ENCODE measurements at regions not wholly inside any gene's neighbourhood (a gene's known extent, or its start where the extent isn't known, plus 50 kb on each side); places are given as distances from the start of the nearest gene placed in this dataset.

DNA sequence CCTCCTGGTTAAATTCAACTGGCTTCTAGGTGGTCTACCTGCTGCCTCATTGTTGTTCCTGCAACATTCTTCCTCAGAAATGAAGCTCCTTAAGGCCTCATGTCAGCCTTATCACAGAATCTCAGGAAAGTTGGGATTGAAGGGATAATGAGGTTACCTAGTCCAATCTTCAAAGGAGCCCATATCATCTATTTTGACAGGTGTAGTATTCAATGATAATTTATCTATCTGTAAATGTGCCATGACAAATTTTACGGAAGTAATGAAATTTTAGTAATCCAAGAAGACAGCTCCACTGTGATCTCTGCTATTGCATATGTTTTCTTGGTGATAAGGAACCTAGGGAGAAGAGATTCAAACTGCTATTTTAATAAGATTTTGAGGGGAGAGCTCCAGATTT, 973.8 kb downstream of the ROBO2 start:
- no peak overlapping the region for H3K4me3 ChIP-seq (replicated peaks; ENCODE audit: low read depth, low read length)
- no peak for TF ChIP-seq CTCF (IDR thresholded peaks at IDR 0.05; ENCODE audit: low read length, missing control alignments)
- DNase-seq (ENCODE audit: low read depth) = no peak

- DNase-seq (ENCODE audit: low read depth) = no peak
- no peak overlapping the region for H3K4me3 ChIP-seq (replicated peaks; ENCODE audit: low read depth, low read length)
- no peak for TF ChIP-seq CTCF (IDR thresholded peaks at IDR 0.05; ENCODE audit: low read length, missing control alignments)
These were observed 976.0 kb downstream of the ROBO2 start for GRCh38 chr3:78015856-78016255.

GRCh38 chr3:78021710-78022109, 981.8 kb downstream of the ROBO2 start:
- H3K4me3 ChIP-seq (replicated peaks; ENCODE audit: low read depth, low read length) = no peak overlapping the region
- TF ChIP-seq CTCF (IDR thresholded peaks at IDR 0.05; ENCODE audit: low read length, missing control alignments) = no peak
- DNase-seq (ENCODE audit: low read depth) = no peak

GRCh38 chr3:78022232-78022631, 982.3 kb downstream of the ROBO2 start:
- DNase-seq (ENCODE audit: low read depth) = no peak
- H3K4me3 ChIP-seq (replicated peaks; ENCODE audit: low read depth, low read length) = no peak overlapping the region
- no peak for TF ChIP-seq CTCF (IDR thresholded peaks at IDR 0.05; ENCODE audit: low read length, missing control alignments)

DNA sequence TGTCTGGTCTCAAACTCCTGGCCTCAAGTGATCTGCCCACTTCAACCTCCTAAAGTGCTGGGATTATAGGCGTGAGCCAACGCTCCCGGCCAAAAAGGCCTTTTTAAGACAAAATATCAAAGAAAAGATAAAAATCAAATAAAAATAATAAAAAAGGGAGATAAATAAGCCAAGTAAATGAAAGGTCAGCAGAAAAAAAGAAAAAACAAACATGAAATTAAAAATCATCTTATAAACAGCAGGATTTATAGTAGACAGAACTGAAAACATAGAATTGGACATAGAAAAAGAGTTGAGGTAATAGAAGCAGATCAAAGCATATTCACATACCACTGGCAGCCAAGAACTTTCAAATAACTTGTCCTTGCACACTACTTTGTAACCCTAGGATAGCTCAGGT, 983.4 kb downstream of the ROBO2 start:
- no peak for DNase-seq (ENCODE audit: low read depth)
- TF ChIP-seq CTCF (IDR thresholded peaks at IDR 0.05; ENCODE audit: low read length, missing control alignments) = no peak
- no peak overlapping the region for H3K4me3 ChIP-seq (replicated peaks; ENCODE audit: low read depth, low read length)

GRCh38 chr3:78025916-78026315, 986.0 kb downstream of the ROBO2 start:
- TF ChIP-seq CTCF (IDR thresholded peaks at IDR 0.05; ENCODE audit: low read length, missing control alignments) = no peak
- H3K4me3 ChIP-seq (replicated peaks; ENCODE audit: low read depth, low read length) = no peak overlapping the region
- DNase-seq (ENCODE audit: low read depth) = no peak

DNA sequence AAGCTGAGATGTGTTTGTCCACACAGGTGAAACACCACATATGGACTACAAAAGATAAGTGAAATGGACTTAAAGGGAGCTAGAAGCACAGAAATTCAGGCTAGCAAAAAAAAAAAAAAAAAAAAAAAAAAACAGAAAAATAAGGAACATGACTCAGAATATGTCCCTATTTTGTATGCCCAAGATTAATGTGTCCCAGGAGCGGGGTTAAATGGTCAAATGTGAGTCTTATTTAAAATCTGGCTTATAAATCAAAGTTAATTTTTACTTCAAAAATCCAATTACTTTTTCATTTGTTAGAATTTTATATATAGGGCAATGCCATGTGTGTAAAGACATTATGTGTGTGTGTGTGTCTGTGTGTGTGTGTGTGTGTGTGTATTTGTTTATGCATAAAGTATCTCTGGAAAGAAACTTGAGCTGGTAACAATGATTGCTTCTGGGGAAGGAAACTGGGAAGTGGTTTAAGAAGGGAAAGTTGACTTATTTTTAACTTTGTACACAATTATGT, 986.5 kb downstream of the ROBO2 start:
- TF ChIP-seq CTCF (IDR thresholded peaks at IDR 0.05; ENCODE audit: low read length, missing control alignments) = no peak
- DNase-seq (ENCODE audit: low read depth) = peak; percentile 11
- H3K4me3 ChIP-seq (replicated peaks; ENCODE audit: low read depth, low read length) = no peak overlapping the region

Measured in fibroblast of pulmonary artery (primary cell).